ENCODE measurements at regions not wholly inside any gene's neighbourhood (a gene's known extent, or its start where the extent isn't known, plus 50 kb on each side); places are given as distances from the start of the nearest gene placed in this dataset.

DNA sequence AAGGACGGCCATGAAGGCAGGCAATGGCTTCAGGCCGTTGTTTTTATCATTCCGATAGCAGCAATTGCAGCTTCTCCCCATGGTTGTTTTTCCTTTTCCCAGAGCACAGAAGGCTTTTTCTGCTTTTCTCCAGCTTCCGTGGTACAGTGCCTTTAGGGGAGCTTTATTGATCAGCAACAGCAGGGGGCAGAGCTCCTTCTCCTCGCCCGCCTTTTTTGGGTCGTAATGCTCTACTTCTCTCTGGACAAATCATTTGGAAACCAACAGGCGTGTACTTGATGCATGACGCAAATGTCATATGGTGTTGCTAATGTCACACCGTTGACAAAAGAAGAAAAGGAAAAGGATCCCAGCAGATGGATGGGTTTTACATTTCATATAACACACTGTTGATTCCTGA lies 79.7 kb upstream of the SNRK start:
- TF ChIP-seq, protein P1, sequence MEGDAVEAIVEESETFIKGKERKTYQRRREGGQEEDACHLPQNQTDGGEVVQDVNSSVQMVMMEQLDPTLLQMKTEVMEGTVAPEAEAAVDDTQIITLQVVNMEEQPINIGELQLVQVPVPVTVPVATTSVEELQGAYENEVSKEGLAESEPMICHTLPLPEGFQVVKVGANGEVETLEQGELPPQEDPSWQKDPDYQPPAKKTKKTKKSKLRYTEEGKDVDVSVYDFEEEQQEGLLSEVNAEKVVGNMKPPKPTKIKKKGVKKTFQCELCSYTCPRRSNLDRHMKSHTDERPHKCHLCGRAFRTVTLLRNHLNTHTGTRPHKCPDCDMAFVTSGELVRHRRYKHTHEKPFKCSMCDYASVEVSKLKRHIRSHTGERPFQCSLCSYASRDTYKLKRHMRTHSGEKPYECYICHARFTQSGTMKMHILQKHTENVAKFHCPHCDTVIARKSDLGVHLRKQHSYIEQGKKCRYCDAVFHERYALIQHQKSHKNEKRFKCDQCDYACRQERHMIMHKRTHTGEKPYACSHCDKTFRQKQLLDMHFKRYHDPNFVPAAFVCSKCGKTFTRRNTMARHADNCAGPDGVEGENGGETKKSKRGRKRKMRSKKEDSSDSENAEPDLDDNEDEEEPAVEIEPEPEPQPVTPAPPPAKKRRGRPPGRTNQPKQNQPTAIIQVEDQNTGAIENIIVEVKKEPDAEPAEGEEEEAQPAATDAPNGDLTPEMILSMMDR (IDR thresholded peaks at IDR 0.05; ENCODE audit: extremely low read depth, missing control alignments) = no peak
- no peak for DNase-seq (ENCODE audit: low spot score)

DNA sequence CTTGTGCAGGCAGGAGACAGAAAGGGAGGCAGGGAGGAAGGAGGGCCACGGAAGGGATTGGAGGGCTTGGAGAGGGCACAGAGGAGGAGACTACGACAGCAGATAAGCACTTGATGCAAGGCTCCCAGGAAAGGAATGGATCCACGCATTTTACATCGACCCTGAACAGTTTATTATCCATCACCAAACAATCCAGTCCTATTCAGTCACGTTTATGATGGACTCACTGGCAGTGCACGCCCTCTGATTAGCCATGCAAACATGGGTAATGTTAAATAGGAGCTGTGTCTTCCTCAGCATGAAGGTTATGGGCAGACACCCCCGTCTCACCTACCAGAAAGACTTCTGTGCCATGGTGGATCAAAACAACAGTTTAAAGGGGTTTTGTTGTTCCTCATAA lies 80.2 kb upstream of the SNRK start:
- no peak for DNase-seq (ENCODE audit: low spot score)
- TF ChIP-seq, protein P1 (IDR thresholded peaks at IDR 0.05; ENCODE audit: extremely low read depth, missing control alignments) = no peak

DNA sequence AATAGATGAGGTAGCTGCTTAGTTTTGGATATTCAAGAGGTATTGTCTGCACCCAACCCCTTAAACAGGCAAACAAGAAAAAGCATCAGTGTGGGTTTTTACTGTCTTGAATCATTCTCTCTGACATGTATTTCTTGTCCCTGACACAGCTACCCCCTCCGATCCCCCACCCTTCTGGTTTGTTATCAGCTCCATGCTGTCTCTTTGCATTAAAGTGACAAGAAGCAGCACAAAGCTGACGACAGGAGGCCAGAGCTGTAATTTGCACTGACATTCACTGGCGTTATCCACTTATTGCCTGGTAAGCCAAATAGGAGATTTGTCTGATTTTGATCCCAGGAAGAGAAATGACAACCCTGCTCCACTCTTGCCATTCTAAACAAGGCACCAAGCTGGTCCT lies 83.3 kb upstream of the SNRK start:
- TF ChIP-seq, protein P1 (IDR thresholded peaks at IDR 0.05; ENCODE audit: extremely low read depth, missing control alignments) = no peak
- DNase-seq (ENCODE audit: low spot score) = no peak

DNA sequence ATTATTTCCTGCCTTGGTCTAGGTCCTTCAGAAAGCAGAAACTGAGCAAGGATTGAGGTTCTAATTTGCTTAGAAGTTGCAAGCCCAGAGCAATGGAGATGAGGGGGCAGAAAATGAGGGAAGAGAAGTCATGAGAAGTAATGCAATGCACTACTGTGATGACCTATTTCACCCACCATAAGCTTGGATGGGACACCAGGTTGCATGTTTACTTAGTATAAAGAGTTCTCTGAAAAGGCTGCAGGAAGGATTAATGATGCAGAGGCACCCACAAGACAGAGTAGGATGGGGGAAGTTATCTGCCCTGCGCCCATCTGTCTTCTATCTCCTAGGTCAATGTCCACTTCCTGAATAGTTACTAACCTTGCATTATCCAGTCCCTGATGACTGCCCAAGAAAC lies 84.8 kb upstream of the SNRK start:
- no peak for DNase-seq (ENCODE audit: low spot score)
- TF ChIP-seq, protein P1 (IDR thresholded peaks at IDR 0.05; ENCODE audit: extremely low read depth, missing control alignments) = no peak

DNA sequence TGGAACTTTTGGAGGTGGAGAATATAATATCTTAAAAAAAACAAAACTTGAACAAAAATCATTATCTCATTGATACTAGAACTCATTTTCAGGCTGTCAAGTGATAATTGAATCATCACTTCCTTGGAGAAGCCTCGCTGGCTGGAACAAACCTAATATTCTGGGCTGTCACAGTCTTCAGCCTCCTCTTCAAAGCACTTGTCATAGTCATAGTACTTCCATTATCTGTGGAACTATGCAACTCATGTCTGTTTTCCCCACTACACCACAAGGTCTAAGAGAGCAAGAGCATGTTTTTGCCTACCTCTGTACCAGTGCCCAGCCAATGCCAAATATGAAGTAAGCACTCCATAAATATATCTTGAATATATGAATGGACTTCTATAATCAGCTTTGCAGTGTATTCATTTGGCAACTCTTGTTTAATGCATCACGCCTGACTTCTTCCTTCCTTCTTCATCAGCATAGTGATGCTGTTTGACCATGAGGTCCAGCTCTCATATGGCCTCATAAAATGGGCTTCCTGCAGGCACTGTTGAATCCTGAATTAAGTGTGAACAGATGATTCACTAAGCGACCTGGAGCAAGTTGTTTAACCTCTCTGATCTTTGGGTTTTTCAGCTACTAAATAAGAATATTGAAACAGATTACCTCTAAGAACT lies 86.6 kb upstream of the SNRK start:
- DNase-seq (ENCODE audit: low spot score) = no peak
- TF ChIP-seq, protein P1 (IDR thresholded peaks at IDR 0.05; ENCODE audit: extremely low read depth, missing control alignments) = no peak

DNA sequence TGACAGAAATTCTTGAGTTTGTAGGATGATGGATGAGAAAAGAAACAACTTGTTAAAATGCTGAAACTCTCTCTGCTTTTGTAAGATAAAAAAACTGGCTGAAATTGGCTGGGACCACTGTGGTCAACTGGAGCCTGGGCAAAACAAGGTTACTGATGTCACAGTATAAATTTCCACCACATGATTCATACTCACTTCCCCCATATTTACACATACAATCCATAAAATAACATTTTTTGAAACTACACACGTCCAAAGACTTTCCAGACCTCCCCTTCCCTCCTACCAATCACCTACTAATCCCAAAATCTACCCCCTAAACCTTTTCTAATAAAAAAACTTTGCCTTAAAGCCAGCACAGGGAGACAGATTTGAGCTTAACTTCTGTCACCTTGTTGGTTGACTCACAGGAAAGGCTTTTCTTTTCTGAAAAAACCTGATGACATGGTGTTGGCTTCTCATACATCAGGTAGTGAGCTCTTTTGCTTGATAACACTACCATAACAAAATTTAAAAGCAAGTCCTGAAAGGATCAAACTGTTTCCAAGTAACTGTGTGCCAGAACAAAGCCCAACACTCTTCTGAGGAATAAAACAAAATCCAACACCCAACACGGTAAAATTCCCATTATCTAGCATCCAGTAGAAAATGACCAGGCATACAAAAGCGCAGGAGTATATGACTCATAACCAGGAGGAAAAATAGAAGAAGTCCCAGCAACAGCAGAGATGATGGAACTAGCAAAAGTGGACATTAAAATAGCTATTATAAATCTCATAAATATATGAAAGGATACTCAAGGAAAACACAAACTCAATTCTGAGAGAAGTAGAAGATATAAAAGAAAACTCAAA lies 87.3 kb upstream of the SNRK start:
- TF ChIP-seq, protein P1 (IDR thresholded peaks at IDR 0.05; ENCODE audit: extremely low read depth, missing control alignments) = no peak
- DNase-seq (ENCODE audit: low spot score) = no peak

DNA sequence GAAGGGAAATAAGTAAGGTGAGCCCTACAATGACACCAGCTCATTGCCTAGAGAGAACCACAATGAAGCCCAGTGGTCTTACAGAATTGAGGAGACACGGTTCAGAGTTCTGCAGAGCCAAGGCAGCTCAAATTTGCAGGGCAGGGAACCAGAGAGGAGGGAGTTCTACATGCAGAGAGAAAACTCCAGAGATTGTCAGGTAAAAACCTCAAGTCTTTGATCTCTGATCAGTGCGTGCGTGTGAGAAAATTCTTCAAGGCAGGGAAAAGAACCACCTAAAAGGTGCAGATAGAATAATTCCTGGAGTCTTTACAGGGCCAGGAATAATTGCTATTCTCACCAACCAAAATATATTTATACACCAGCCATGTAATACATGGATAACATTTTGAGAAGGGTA lies 88.0 kb upstream of the SNRK start:
- DNase-seq (ENCODE audit: low spot score) = no peak
- TF ChIP-seq, protein P1 (IDR thresholded peaks at IDR 0.05; ENCODE audit: extremely low read depth, missing control alignments) = no peak

Data from GM20000 (cell line).